ENCODE measurements at regions not wholly inside any gene's neighbourhood (a gene's known extent, or its start where the extent isn't known, plus 50 kb on each side); places are given as distances from the start of the nearest gene placed in this dataset.
"Not testable (repeated sequence)": the region's sequence is repeated elsewhere in the genome, so short reads cannot be mapped to it uniquely, and the experiment has no call there.

- no peaks in the 10 kb centered on the region for H3K27me3 ChIP-seq
- H3K36me3 ChIP-seq = no peaks in the 10 kb centered on the region
- no peak overlapping the region for H3K27ac ChIP-seq
- H3K9me3 ChIP-seq = no peaks in the 10 kb centered on the region
- DNase-seq (ENCODE audit: low spot score in 2 of 2) = no peak
- H3K4me1 ChIP-seq = no peaks in the 10 kb centered on the region
- H3K4me3 ChIP-seq = no peak overlapping the region
- TF ChIP-seq CTCF (IDR thresholded peaks at IDR 0.05) (no peak), EP300 (IDR thresholded peaks at IDR 0.05) (no peak), POLR2A (IDR thresholded peaks at IDR 0.05) (no peak)
Observed at GRCh38 chr7:53475776-53476175, 440.3 kb downstream of the POM121L12 start.

- no peak overlapping the region for H3K27ac ChIP-seq
- H3K4me3 ChIP-seq = no peak overlapping the region
- no peaks in the 10 kb centered on the region for H3K9me3 ChIP-seq
- DNase-seq (ENCODE audit: low spot score in 2 of 2) = no peak
- no peaks in the 10 kb centered on the region for H3K4me1 ChIP-seq
- H3K27me3 ChIP-seq = no peaks in the 10 kb centered on the region
- H3K36me3 ChIP-seq = no peaks in the 10 kb centered on the region
- TF ChIP-seq CTCF (IDR thresholded peaks at IDR 0.05) = no peak
- no peak for TF ChIP-seq EP300 (IDR thresholded peaks at IDR 0.05)
- TF ChIP-seq POLR2A (IDR thresholded peaks at IDR 0.05) = no peak
- 54 to 79% methylated on average over 3 of the region's 3 CpGs for WGBS, 2 donors
Observed at GRCh38 chr7:53476566-53476965, 441.1 kb downstream of the POM121L12 start.

- no peak for DNase-seq (ENCODE audit: low spot score in 2 of 2)
- Histone ChIP-seq H3K27ac (no peak overlapping the region), H3K9me3 (no peaks in the 10 kb centered on the region), H3K4me1 (no peaks in the 10 kb centered on the region), H3K4me3 (no peak overlapping the region), H3K27me3 (no peaks in the 10 kb centered on the region), H3K36me3 (no peaks in the 10 kb centered on the region)
- TF ChIP-seq POLR2A (IDR thresholded peaks at IDR 0.05) = no peak
- TF ChIP-seq EP300 (IDR thresholded peaks at IDR 0.05) = no peak
- no peak for TF ChIP-seq CTCF (IDR thresholded peaks at IDR 0.05)
- WGBS, 2 donors = 61 to 84% methylated on average over 6 of the region's 6 CpGs
Observed at GRCh38 chr7:53485354-53485753, 449.9 kb downstream of the POM121L12 start.

GRCh38 chr7:53491051-53491450 lies 455.6 kb downstream of the POM121L12 start:
- no peak overlapping the region for H3K4me3 ChIP-seq
- WGBS, 2 donors = 92 to 94% methylated on average over 6 of the region's 6 CpGs
- no peak overlapping the region for H3K27ac ChIP-seq
- no peak for DNase-seq (ENCODE audit: low spot score in 2 of 2)
- H3K27me3 ChIP-seq = no peaks in the 10 kb centered on the region
- H3K9me3 ChIP-seq = no peaks in the 10 kb centered on the region
- no peaks in the 10 kb centered on the region for H3K4me1 ChIP-seq
- no peaks in the 10 kb centered on the region for H3K36me3 ChIP-seq
- no peak for TF ChIP-seq CTCF (IDR thresholded peaks at IDR 0.05)
- no peak for TF ChIP-seq POLR2A (IDR thresholded peaks at IDR 0.05)
- TF ChIP-seq EP300 (IDR thresholded peaks at IDR 0.05) = no peak

- H3K27me3 ChIP-seq; H3K9me3 ChIP-seq; H3K4me1 ChIP-seq; DNase-seq (ENCODE audit: low spot score in 2 of 2); H3K36me3 ChIP-seq; H3K4me3 ChIP-seq; H3K27ac ChIP-seq: not testable (repeated sequence)
- 97% methylated on average over 19 of the region's 20 CpGs; no CpG with 5 or more reads in 1 of the 2 donors for WGBS, 2 donors
Observed at GRCh38 chr7:53495181-53495580, 459.7 kb downstream of the POM121L12 start.

GRCh38 chr7:53500076-53500475 lies 464.6 kb downstream of the POM121L12 start:
- H3K36me3 ChIP-seq = no peaks in the 10 kb centered on the region
- no peak for DNase-seq (ENCODE audit: low spot score in 2 of 2)
- no peak overlapping the region for H3K27ac ChIP-seq
- WGBS, 2 donors = 83 to 89% methylated on average over 1 of the region's 1 CpG
- H3K9me3 ChIP-seq = no peaks in the 10 kb centered on the region
- H3K27me3 ChIP-seq = no peaks in the 10 kb centered on the region
- no peaks in the 10 kb centered on the region for H3K4me1 ChIP-seq
- H3K4me3 ChIP-seq = no peak overlapping the region
- no peak for TF ChIP-seq EP300 (IDR thresholded peaks at IDR 0.05)
- TF ChIP-seq CTCF (IDR thresholded peaks at IDR 0.05) = no peak
- no peak for TF ChIP-seq POLR2A (IDR thresholded peaks at IDR 0.05)
